H9 (cell line): ENCODE measurements at regions not wholly inside any gene's neighbourhood (a gene's known extent, or its start where the extent isn't known, plus 50 kb on each side); places are given as distances from the start of the nearest gene placed in this dataset.

ENCODE experiments used
- DNase-seq: peaks from one replicate; pipeline ENCODE4 v3.0.0-alpha.2; 2017
- H2AFZ ChIP-seq: one replicate; pipeline ENCODE4 v1.6.1; 2013; ENCODE audit warnings: mild to moderate bottlenecking, low read length, control low read depth, moderate library complexity
- H2AK5ac ChIP-seq: 2 replicates; pipeline ENCODE4 v1.6.1; 2013; ENCODE audit warnings: low read length, control low read depth, mixed read lengths; ENCODE audit not compliant: insufficient read length
- H2BK120ac ChIP-seq: one replicate; pipeline ENCODE4 v1.6.1; 2013; ENCODE audit warnings: low read depth, mild to moderate bottlenecking, low read length, control low read depth, inconsistent platforms; ENCODE audit not compliant: poor library complexity, severe bottlenecking
- H2BK12ac ChIP-seq: 2 replicates; pipeline ENCODE4 v1.6.1; 2013; ENCODE audit warnings: low read length, control low read depth, mixed read lengths, low read depth; ENCODE audit not compliant: insufficient read length
- H2BK15ac ChIP-seq: 2 replicates; pipeline ENCODE4 v1.6.1; 2013; ENCODE audit warnings: low read depth, low read length, control low read depth
- H2BK20ac ChIP-seq: one replicate; pipeline ENCODE4 v1.6.1; 2013; ENCODE audit warnings: low read depth, mild to moderate bottlenecking, low read length, control low read depth, inconsistent platforms; ENCODE audit not compliant: poor library complexity, severe bottlenecking
- H2BK5ac ChIP-seq: 2 replicates; pipeline ENCODE4 v1.6.1; 2013; ENCODE audit warnings: low read length, control low read depth, mixed read lengths; ENCODE audit not compliant: insufficient read length
- H3K14ac ChIP-seq: 2 replicates; pipeline ENCODE4 v1.6.1; 2013; ENCODE audit warnings: low read length, control low read depth; ENCODE audit not compliant: insufficient read depth
- H3K18ac ChIP-seq: 2 replicates; pipeline ENCODE4 v1.6.1; 2013; ENCODE audit warnings: low read depth, mild to moderate bottlenecking, mixed read lengths, low read length, control low read depth; ENCODE audit not compliant: insufficient read length
- H3K23ac ChIP-seq: 2 replicates; pipeline ENCODE4 v1.6.1; 2013; ENCODE audit warnings: low read length, control low read depth, mixed read lengths, low read depth; ENCODE audit not compliant: insufficient read length
- H3K23me2 ChIP-seq: 2 replicates; pipeline ENCODE4 v1.6.1; 2013; ENCODE audit warnings: low read depth, mild to moderate bottlenecking, mixed read lengths, low read length, control low read depth; ENCODE audit not compliant: insufficient read length, poor library complexity, severe bottlenecking
- H3K27ac ChIP-seq: 2 replicates; pipeline ENCODE4 v1.5.1; 2013; ENCODE audit warnings: low read length, control low read depth, mixed read lengths, low read depth; ENCODE audit not compliant: insufficient read length
- H3K27me3 ChIP-seq: 2 replicates; pipeline ENCODE4 v1.6.1; 2013; ENCODE audit warnings: low read length, control low read depth, inconsistent platforms; ENCODE audit not compliant: insufficient read depth
- H3K4ac ChIP-seq: 2 replicates; pipeline ENCODE4 v1.6.1; 2013; ENCODE audit warnings: low read depth, mild to moderate bottlenecking, control low read depth, inconsistent platforms, low read length, moderate library complexity
- H3K4me1 ChIP-seq: 2 replicates; pipeline ENCODE4 v1.6.1; 2013; ENCODE audit warnings: low read length, control low read depth, inconsistent platforms; ENCODE audit not compliant: insufficient read depth
- H3K4me2 ChIP-seq: 2 replicates; pipeline ENCODE4 v1.6.1; 2013; ENCODE audit warnings: low read length, control low read depth, mixed read lengths; ENCODE audit not compliant: insufficient read length, insufficient read depth
- H3K56ac ChIP-seq: 2 replicates; pipeline ENCODE4 v1.6.1; 2013; ENCODE audit warnings: low read depth, mild to moderate bottlenecking, mixed read lengths, low read length, control low read depth; ENCODE audit not compliant: insufficient read length
- H3K79me1 ChIP-seq: 2 replicates; pipeline ENCODE4 v1.6.1; 2013; ENCODE audit warnings: low read depth, mild to moderate bottlenecking, moderate library complexity, low read length, control low read depth, inconsistent platforms; ENCODE audit not compliant: insufficient read depth, poor library complexity, severe bottlenecking
- H3K79me2 ChIP-seq: 2 replicates; pipeline ENCODE4 v1.6.1; 2013; ENCODE audit warnings: low read length, control low read depth, inconsistent platforms; ENCODE audit not compliant: insufficient read depth
- H3K9ac ChIP-seq: 2 replicates; pipeline ENCODE4 v1.6.1; 2013; ENCODE audit warnings: low read length, control low read depth, mixed read lengths; ENCODE audit not compliant: insufficient read length; ENCODE audit errors: extremely low read depth
- H3K9me3 ChIP-seq: one replicate; pipeline ENCODE4 v1.6.1; 2013; ENCODE audit warnings: low read depth, low read length, inconsistent platforms; ENCODE audit not compliant: control insufficient read depth
- H3T11ph ChIP-seq: one replicate; pipeline ENCODE4 v1.6.1; 2013; ENCODE audit warnings: mild to moderate bottlenecking, low read length, control low read depth, inconsistent platforms
- H4K20me1 ChIP-seq: one replicate; pipeline ENCODE4 v1.6.1; 2013; ENCODE audit not compliant: control insufficient read depth, insufficient read length, insufficient read depth
- H4K5ac ChIP-seq: 2 replicates; pipeline ENCODE4 v1.6.1; 2013; ENCODE audit warnings: low read depth, mild to moderate bottlenecking, mixed read lengths, low read length, control low read depth; ENCODE audit not compliant: insufficient read length
- H4K8ac ChIP-seq: replicated peaks from 2 replicates; pipeline ENCODE4 v1.6.1; 2013; ENCODE audit warnings: low read length, control low read depth, mixed read lengths, low read depth; ENCODE audit not compliant: insufficient read length
- H4K91ac ChIP-seq: 2 replicates; pipeline ENCODE4 v1.6.1; 2013; ENCODE audit warnings: low read depth, mild to moderate bottlenecking, moderate library complexity, mixed read lengths, low read length, control low read depth; ENCODE audit not compliant: insufficient read length
- H3K27ac Mint-ChIP-seq, 3 experiments: 2 replicates in 2 of 3; 3 replicates in 1 of 3; pipeline ENCODE4 v1.8.0; 2020 to 2021; ENCODE audit warnings: mixed read lengths in 3 of 3, mild to moderate bottlenecking in 1 of 3, moderate library complexity in 1 of 3
- H3K27me3 Mint-ChIP-seq: 2 replicates; pipeline ENCODE4 v1.8.0; 2021; ENCODE audit warnings: low read depth, mild to moderate bottlenecking, moderate library complexity, mixed read lengths
- H3K36me3 Mint-ChIP-seq, 3 experiments: 2 replicates in 2 of 3; 3 replicates in 1 of 3; pipeline ENCODE4 v1.8.0; 2020 to 2021; ENCODE audit warnings: low read depth in 3 of 3, mixed read lengths in 3 of 3; ENCODE audit not compliant: insufficient read depth in 1 of 3
- H3K4me1 Mint-ChIP-seq, 2 experiments: 2 replicates each; pipeline ENCODE4 v1.8.0; 2020; ENCODE audit warnings: mixed read lengths in 2 of 2
- H3K4me3 Mint-ChIP-seq, 2 experiments: 2 replicates in 1 of 2; 3 replicates in 1 of 2; pipeline ENCODE4 v1.8.0; 2020 to 2021; ENCODE audit warnings: mild to moderate bottlenecking in 2 of 2, mixed read lengths in 2 of 2, moderate library complexity in 1 of 2
- H3K9me3 Mint-ChIP-seq, 2 experiments: 2 replicates in 1 of 2; 3 replicates in 1 of 2; pipeline ENCODE4 v1.8.0; 2020; ENCODE audit warnings: mild to moderate bottlenecking in 2 of 2, mixed read lengths in 2 of 2, moderate library complexity in 1 of 2
- WGBS: extraction: QIAGEN DNeasy Blood & Tissue Kit; methylation state at CpG from one replicate; pipeline ENCODE4 v1.1.7; 2013; ENCODE audit warnings: missing lambda C conversion rate, low lambda C conversion rate, mixed read lengths; ENCODE audit not compliant: insufficient read length; ENCODE audit errors: extremely low coverage; 5-methylcytosine and 5-hydroxymethylcytosine counted together
- TF ChIP-seq, protein P1 (sequence below): fragments of 200-600 bp; sonication (generic); conservative IDR thresholded peaks from 3 replicates; pipeline ENCODE4 v1.8.0; 2021; ENCODE audit warnings: antibody characterized with exemption, mild to moderate bottlenecking

GRCh38 chr4:101621120-101621519 is 169.4 kb upstream of the BANK1 start:
- H3K4me1 Mint-ChIP-seq: no peaks in the 10 kb centered on the region
- Histone ChIP-seq H2BK5ac (no peak overlapping the region), H2AK5ac (no peak overlapping the region), H2BK12ac (no peak overlapping the region), H3T11ph (no peak overlapping the region), H3K9me3 (no peaks in the 10 kb centered on the region), H3K27me3 (no peaks in the 10 kb centered on the region), H3K56ac (no peak overlapping the region), H2BK20ac (no peak overlapping the region), H2BK15ac (no peak overlapping the region), H3K23me2 (no peaks in the 10 kb centered on the region), H3K4me2 (no peak overlapping the region), H4K20me1 (no peaks in the 10 kb centered on the region), H3K27ac (no peak overlapping the region), H2AFZ (no peak overlapping the region), H2BK120ac (no peak overlapping the region), H3K4ac (no peak overlapping the region), H4K8ac (no peak overlapping the region), H4K91ac (no peak overlapping the region), H3K79me1 (no peaks in the 10 kb centered on the region), H3K4me1 (no peaks in the 10 kb centered on the region), H3K79me2 (no peaks in the 10 kb centered on the region), H3K23ac (no peak overlapping the region), H3K18ac (no peak overlapping the region), H4K5ac (no peak overlapping the region), H3K14ac (no peak overlapping the region), H3K9ac (no peak overlapping the region)
- TF ChIP-seq, protein P1, sequence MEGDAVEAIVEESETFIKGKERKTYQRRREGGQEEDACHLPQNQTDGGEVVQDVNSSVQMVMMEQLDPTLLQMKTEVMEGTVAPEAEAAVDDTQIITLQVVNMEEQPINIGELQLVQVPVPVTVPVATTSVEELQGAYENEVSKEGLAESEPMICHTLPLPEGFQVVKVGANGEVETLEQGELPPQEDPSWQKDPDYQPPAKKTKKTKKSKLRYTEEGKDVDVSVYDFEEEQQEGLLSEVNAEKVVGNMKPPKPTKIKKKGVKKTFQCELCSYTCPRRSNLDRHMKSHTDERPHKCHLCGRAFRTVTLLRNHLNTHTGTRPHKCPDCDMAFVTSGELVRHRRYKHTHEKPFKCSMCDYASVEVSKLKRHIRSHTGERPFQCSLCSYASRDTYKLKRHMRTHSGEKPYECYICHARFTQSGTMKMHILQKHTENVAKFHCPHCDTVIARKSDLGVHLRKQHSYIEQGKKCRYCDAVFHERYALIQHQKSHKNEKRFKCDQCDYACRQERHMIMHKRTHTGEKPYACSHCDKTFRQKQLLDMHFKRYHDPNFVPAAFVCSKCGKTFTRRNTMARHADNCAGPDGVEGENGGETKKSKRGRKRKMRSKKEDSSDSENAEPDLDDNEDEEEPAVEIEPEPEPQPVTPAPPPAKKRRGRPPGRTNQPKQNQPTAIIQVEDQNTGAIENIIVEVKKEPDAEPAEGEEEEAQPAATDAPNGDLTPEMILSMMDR: no peak
- WGBS: no CpG with 5 or more reads among the region's 2 CpGs
- H3K27me3 Mint-ChIP-seq: no peaks in the 10 kb centered on the region
- H3K4me3 Mint-ChIP-seq: no peak overlapping the region
- H3K36me3 Mint-ChIP-seq: no peaks in the 10 kb centered on the region
- no peak overlapping the region for H3K27ac Mint-ChIP-seq
- DNase-seq: no peak
- no peaks in the 10 kb centered on the region for H3K9me3 Mint-ChIP-seq
